COLO829 (cell line): ENCODE measurements at regions not wholly inside any gene's neighbourhood (a gene's known extent, or its start where the extent isn't known, plus 50 kb on each side); places are given as distances from the start of the nearest gene placed in this dataset.

Experiments
- DNase-seq: peaks from one replicate; pipeline ENCODE4 v3.0.0; 2012; ENCODE audit warnings: low spot score

DNA sequence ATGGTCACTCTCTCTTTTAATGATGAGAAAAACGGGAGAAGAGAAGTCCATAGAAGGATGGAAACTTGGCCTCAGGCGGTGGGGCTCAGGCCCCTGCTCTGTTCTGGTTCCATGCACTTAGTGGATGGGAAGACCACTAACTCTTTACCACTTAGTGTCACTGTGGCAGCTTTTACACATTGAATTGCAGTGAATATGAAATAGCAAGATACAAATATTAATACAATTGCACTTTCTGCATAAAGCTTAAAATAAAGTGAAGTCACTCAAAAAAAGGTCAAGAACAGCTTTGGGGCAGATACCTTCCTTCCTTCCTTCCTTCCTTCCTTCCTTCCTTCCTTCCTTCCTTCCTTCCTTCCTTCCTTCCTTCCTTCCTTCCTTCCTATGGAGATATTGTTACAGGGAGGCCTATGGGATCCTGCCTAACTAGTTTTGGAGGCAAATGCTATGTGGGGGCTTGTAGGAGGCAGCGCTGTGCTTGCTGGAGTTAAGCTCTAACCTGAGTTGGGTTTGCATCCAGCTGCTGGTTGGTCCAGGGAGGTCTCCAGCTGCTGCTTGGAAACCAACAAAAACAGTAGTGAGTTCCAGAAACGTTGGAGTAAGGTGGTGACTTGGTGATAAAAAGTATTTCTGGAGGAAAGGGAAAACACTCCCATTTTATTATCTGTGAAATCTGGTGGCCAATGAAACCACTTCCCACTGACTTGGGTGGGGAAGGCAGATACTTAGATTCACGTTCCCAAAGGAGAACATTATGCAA is 62.3 kb upstream of the NKX2-2 start:
- DNase-seq, result no peak

DNA sequence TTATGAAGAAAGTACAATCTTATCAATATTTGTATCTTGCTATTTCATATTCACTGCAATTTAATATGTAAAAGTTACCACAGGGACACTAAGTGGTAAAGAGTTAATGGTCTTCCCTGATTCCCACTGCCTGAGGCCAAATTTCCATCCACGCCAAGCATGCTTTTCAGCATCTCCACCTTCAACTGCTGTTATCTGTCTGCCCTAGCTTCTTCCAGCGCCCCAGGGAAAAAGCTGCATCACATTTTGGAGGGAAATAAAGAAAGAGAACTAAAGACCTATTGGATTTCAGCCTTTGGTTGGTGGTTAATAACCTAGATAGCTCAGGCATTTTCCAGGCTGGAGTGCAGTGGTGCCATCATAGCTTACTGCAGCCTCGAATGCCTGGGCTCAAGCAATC is 61.3 kb upstream of the NKX2-2 start:
- no peak for DNase-seq

DNA sequence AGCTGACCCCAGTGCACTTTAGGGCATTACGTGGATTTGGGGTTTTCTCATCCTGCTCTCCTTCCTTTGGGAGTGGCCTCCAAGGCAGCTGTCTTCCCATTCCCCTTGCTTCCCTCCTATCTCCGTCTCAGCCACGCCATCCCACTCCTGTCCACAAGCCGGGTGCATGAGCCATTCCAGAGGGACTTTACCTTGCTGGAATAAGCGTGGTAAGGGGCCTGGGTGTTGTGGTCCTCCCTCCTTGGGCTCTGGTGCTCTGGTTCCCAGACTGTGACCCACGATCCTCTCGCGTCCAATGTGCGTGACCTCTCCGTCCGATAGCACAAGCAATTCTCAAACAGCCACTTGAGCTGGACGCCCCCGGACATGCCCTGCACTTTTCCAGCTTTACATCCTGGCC is 60.6 kb upstream of the NKX2-2 start:
- DNase-seq, result no peak

DNA sequence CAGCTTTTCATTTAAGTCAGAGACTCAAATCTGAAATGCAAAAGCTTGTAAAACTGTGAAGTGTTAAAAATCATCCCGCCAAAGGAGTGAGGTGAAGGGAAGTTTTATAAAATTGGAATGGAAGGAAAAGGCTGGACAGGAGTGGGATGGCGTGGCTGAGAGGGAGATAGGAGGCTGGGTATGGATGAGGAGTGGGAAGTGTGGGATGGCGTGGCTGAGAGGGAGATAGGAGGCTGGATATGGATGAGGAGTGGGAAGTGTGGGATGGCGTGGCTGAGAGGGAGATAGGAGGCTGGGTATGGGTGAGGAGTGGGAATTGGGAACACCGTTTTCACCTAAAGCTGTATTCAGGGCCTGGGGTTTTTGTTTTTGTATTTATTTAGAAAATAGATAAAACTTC is 59.4 kb upstream of the NKX2-2 start:
- DNase-seq, result no peak

DNA sequence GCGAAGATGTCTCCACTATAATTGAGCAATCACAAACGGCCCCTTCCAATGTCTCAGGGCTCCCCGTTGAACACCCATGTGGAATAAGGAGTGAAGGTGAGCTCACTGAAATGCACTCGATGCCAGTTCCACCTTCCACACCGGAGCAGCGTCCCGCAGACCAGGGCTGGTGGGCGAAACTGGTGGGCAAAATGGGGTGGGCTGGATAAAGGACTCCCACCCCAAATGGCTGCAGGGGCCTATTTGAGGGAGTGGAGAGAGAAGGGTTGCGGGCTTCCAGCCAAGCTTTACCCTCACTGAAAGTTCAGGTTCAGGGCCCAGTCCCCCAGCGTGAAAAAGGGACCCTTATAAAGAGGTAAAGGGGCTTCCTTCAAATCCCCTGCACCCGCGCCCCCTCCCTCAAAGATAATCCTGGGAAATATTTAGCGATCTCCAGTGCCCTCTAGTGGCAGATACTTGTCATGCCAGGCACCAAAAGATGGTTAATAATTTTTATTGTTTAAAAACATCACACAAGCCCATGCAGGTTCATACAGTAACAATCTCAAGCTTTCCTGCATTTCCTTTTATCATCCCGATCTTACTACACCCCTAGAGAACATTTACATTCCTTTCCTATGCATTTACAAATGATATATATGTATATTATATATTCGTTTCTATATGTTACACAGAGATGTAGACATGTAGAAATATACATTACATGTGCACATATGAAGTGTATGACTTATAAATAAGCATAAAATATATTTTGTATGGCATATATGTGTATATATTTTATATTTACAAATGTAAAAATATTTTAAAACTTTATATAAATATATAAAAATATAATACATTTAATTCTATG is 58.2 kb upstream of the NKX2-2 start:
- no peak for DNase-seq

DNA sequence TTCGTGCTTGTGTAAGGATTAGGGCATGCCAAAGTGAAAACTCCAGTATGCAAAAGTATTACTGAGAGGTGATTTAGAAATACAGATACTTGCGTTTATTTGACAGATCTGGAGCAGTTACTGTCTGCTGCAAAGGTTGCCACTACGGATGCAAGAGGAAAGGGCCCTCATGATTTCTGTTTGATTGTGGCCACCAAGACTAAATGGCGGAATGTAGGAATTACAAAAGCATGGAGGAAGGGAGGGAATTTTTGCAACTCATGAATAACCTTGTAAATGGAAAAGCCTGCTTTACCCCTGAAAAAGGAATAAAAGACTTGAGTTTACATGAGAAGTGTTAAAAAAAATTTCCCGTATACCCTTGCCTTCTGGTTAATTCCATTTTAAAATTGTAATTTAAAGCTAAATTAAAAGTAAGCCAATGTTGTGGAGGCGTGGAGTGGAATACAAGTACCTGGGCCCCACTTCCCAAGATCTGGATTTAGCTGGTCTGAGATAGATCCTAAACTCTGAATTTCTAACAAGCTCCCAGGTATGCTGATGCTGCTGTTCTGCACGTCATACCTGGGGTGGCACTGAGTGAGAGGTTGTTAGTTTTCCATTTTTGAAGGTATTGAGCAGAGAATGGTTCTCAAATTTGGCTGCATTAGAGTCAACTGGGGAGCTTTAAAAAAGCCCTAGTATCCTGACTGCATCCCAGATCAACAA is 56.6 kb upstream of the NKX2-2 start:
- no peak for DNase-seq

DNA sequence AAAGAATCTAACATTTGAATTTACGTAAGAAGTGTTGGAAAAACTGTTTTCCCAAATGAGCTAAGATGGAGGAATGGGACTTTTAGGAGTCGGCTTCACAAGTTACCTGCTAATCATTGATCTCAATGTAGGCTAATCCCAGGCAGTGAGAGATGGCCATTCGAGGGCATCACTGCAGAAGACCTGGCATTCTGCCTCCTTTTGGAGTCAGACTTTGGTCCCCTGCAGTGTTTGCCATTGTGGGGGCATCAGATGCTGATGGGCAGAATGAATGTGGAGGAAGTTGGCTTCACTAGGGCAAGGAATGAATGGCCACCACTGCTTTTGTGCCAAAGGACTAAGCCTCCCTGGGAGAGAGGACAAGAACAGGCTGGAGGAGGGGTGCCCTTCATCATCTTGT is 55.7 kb upstream of the NKX2-2 start:
- no peak for DNase-seq

DNA sequence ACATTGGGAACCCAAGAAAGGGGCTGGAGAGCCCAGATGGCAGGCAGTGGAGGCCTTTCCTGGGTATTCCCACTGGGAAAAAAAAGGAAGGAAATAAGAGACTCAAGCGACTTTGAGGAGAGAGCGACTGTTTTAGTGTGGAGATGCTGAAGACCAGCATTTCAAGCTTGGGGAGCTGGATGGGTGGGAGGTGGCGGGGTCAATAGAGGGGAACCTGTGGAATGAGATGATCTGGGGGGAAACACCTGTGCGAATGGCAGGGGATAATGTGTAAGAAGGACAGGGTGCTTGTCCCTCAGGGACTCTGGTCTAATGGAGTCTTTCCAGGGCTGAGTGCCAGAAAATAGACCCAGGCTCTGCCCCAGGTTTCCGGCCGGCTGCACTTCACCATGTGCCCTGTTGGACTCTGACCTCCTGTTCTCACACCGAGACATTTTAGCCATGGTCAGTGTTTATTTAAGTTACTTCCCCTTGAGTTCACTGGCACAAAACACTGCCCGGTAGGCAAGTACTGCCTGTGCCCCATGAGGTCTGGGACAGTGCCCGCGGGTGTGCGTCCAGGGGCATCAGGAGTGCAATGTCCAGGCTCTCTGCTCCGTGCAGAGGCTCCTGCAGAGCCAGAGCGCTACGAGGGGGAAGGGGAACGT is 50.4 kb upstream of the NKX2-2 start:
- DNase-seq, result no peak
